ENCODE measurements at regions not wholly inside any gene's neighbourhood (a gene's known extent, or its start where the extent isn't known, plus 50 kb on each side); places are given as distances from the start of the nearest gene placed in this dataset.
A peak's percentile ranks its signal among the peaks of the same experiment; 100 is the strongest.

DNA sequence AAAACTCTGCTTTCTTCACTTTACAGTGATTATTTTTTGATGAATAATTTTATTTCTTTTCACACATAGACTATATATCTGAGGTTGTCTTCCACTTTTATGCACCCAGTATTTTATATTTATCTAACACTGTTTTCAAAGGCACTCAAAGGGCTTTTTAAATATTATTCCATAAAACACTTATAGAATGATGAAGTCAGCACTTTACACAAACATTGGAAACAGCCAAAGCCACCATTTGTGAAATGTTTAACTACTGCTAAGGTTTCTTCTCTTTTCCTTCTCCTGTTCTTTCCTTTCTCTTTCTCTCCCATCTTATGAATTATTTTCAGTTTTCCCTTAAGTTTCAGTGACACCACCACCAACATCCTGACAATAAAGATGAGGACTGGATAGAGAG is 317.7 kb upstream of the FAM78B start:
- intact Hi-C loops (cut with DNase I) = no loop called here
- Histone ChIP-seq H3K4me3 (no peak overlapping the region), H3K27me3 (no peaks in the 10 kb centered on the region), H3K27ac (no peak overlapping the region), H3K9me3 (no peaks in the 10 kb centered on the region), H3K36me3 (no peaks in the 10 kb centered on the region), H3K4me1 (no peaks in the 10 kb centered on the region)
- no peak for DNase-seq
- TF ChIP-seq POLR2AphosphoS5 (IDR thresholded peaks at IDR 0.05) (no peak), POLR2A (IDR thresholded peaks at IDR 0.05) (no peak)
- TF ChIP-seq, protein P1, sequence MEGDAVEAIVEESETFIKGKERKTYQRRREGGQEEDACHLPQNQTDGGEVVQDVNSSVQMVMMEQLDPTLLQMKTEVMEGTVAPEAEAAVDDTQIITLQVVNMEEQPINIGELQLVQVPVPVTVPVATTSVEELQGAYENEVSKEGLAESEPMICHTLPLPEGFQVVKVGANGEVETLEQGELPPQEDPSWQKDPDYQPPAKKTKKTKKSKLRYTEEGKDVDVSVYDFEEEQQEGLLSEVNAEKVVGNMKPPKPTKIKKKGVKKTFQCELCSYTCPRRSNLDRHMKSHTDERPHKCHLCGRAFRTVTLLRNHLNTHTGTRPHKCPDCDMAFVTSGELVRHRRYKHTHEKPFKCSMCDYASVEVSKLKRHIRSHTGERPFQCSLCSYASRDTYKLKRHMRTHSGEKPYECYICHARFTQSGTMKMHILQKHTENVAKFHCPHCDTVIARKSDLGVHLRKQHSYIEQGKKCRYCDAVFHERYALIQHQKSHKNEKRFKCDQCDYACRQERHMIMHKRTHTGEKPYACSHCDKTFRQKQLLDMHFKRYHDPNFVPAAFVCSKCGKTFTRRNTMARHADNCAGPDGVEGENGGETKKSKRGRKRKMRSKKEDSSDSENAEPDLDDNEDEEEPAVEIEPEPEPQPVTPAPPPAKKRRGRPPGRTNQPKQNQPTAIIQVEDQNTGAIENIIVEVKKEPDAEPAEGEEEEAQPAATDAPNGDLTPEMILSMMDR (IDR thresholded peaks at IDR 0.05) = no peak

DNA sequence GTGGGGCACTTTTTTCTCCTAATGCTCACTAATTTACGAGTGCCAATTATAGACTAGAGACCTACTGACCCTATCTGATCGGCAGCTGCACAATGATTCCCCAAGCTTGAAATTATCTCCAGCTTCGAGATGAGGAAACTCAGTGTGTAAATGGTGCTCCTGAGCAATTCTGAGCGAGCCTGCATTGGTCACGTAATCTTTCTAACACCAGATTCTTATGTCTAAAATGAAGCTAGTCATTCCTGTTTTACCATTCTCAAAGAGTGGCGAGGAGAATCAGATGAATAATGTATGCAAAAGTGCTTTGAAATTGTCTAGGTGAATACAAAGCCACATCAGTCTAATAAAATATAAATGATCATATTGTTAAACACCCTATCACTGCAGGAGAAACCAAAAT is 318.1 kb upstream of the FAM78B start:
- no peak for DNase-seq
- no peak overlapping the region for H3K4me3 ChIP-seq
- H3K27me3 ChIP-seq = no peaks in the 10 kb centered on the region
- TF ChIP-seq EP300 (IDR thresholded peaks at IDR 0.05) (no peak), POLR2A (IDR thresholded peaks at IDR 0.05) (no peak), POLR2AphosphoS5 (IDR thresholded peaks at IDR 0.05) (no peak)
- TF ChIP-seq, protein P1 (IDR thresholded peaks at IDR 0.05) = no peak
- WGBS, 2 donors = 69 to 76% methylated on average over 6 of the region's 6 CpGs
- intact Hi-C loops (cut with DNase I) = no loop called here
- no peaks in the 10 kb centered on the region for H3K36me3 ChIP-seq
- H3K27ac ChIP-seq = no peak overlapping the region
- H3K4me1 ChIP-seq = no peaks in the 10 kb centered on the region
- no peaks in the 10 kb centered on the region for H3K9me3 ChIP-seq

DNA sequence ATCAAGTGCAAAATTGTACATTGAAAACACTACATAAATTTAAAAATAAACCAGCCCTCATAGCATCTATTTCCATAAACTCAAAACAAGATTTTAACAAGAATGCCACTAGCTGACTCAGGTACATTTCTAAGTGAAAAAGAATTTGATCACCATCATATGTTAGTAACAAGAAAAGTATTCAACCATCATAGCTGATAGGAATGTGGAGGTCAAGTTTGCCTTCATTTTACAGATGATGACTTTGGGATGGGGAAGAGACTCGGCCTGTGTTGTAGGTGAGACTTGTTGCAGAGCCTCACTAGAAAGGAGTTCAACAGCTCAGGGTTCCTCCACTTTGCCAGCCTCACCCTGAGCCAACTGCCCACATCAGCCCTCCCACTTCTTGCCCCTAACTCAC is 318.8 kb upstream of the FAM78B start:
- Histone ChIP-seq H3K4me3 (no peak overlapping the region), H3K9me3 (no peaks in the 10 kb centered on the region), H3K27ac (no peak overlapping the region), H3K4me1 (no peaks in the 10 kb centered on the region), H3K36me3 (no peaks in the 10 kb centered on the region), H3K27me3 (no peaks in the 10 kb centered on the region)
- TF ChIP-seq, protein P1 (IDR thresholded peaks at IDR 0.05) = no peak
- TF ChIP-seq POLR2AphosphoS5 (IDR thresholded peaks at IDR 0.05) (no peak), EP300 (IDR thresholded peaks at IDR 0.05) (no peak), POLR2A (IDR thresholded peaks at IDR 0.05) (no peak)
- DNase-seq = no peak
- intact Hi-C loops (cut with DNase I) = no loop called here
- 81 to 86% methylated on average over 1 of the region's 1 CpG for WGBS, 2 donors

DNA sequence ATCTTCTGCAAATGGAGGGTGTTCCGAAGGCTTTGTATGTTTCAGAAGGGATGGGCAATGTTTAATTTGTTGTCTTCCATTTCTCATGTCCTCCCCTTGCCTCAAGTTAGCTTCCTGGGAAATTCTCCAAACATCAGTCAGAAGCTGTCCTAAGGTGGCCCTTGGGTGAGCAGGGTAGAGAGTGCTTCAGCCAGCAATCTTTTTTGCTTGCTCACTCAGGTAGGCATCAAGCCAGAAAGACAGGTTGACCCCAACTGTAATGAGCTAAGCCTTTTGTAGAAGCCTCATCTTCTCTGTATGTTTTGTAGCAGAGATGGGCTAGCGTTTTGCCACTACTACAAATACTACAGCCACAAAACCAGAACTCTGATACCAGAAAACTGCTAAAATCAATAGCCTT is 321.5 kb upstream of the FAM78B start:
- no peaks in the 10 kb centered on the region for H3K27me3 ChIP-seq
- intact Hi-C loops (cut with DNase I) = no loop called here
- H3K9me3 ChIP-seq = no peaks in the 10 kb centered on the region
- no peaks in the 10 kb centered on the region for H3K36me3 ChIP-seq
- WGBS, 2 donors = 89 to 92% methylated on average over 2 of the region's 2 CpGs
- H3K4me1 ChIP-seq = no peaks in the 10 kb centered on the region
- DNase-seq = no peak
- H3K27ac ChIP-seq = no peak overlapping the region
- TF ChIP-seq EP300 (IDR thresholded peaks at IDR 0.05) (no peak), POLR2AphosphoS5 (IDR thresholded peaks at IDR 0.05) (no peak), POLR2A (IDR thresholded peaks at IDR 0.05) (no peak)
- TF ChIP-seq, protein P1 (IDR thresholded peaks at IDR 0.05) = no peak
- no peak overlapping the region for H3K4me3 ChIP-seq

DNA sequence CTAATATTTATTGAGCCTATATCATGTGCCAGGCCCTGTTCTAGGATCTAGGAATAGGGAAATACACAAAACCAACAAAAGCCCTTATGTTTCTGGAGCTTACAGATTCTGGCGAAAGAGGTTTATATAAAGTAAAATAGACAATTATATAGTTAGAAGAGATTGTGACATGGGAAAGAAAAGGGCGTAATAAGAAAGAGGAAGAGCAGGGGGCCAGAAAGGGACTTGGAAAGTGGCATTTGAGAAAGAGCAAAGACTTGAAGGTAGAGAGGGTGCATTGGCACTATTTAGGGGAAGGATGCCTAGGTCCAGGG is 322.5 kb upstream of the FAM78B start:
- H3K9me3 ChIP-seq = no peaks in the 10 kb centered on the region
- intact Hi-C loops (cut with DNase I) = no loop called here
- H3K36me3 ChIP-seq = no peaks in the 10 kb centered on the region
- no peaks in the 10 kb centered on the region for H3K4me1 ChIP-seq
- no peak for TF ChIP-seq POLR2A (IDR thresholded peaks at IDR 0.05)
- no peak for TF ChIP-seq EP300 (IDR thresholded peaks at IDR 0.05)
- no peak for TF ChIP-seq POLR2AphosphoS5 (IDR thresholded peaks at IDR 0.05)
- TF ChIP-seq, protein P1 (IDR thresholded peaks at IDR 0.05) = no peak
- peak overlapping the region in 3 of 4 donors; percentile 41 to 66 (median 43) for H3K27ac ChIP-seq
- peak overlapping the region in 2 of 4 donors; percentile 40 to 43 for H3K4me3 ChIP-seq
- no peak for DNase-seq
- no peaks in the 10 kb centered on the region for H3K27me3 ChIP-seq
- WGBS, 2 donors = 69 to 82% methylated on average over 2 of the region's 2 CpGs
